Liver (tissue), 8 donors: ENCODE measurements at regions not wholly inside any gene's neighbourhood (a gene's known extent, or its start where the extent isn't known, plus 50 kb on each side); places are given as distances from the start of the nearest gene placed in this dataset.

ENCODE experiments used
- DNase-seq: peaks from one replicate; pipeline ENCODE4 v3.0.0-alpha.2; 2017; ENCODE audit warnings: low spot score
- H3K27ac ChIP-seq, 2 donors: one replicate each; pipeline ENCODE4 v1.7.0; 2013; ENCODE audit warnings: inconsistent platforms in 2 of 2, low read length in 2 of 2, control low read depth in 1 of 2, low read depth in 1 of 2, mild to moderate bottlenecking in 1 of 2
- H3K27me3 ChIP-seq, 4 donors: one replicate each; pipeline versions ENCODE4 v1.6.1 to v1.7.0; 2013; ENCODE audit warnings: low read length in 3 of 4, inconsistent platforms in 1 of 4, mild to moderate bottlenecking in 1 of 4, moderate library complexity in 1 of 4; ENCODE audit not compliant: control insufficient read depth in 4 of 4, insufficient read depth in 4 of 4
- H3K36me3 ChIP-seq, 4 donors: one replicate each; pipeline versions ENCODE4 v1.6.1 to v1.7.0; 2013; ENCODE audit warnings: low read length in 3 of 4, mild to moderate bottlenecking in 3 of 4, low read depth in 1 of 4, moderate library complexity in 1 of 4; ENCODE audit not compliant: control insufficient read depth in 4 of 4, insufficient read depth in 3 of 4
- H3K4me1 ChIP-seq, 4 donors: one replicate each; pipeline versions ENCODE4 v1.6.1 to v1.7.0; 2013; ENCODE audit warnings: low read length in 3 of 4, mild to moderate bottlenecking in 3 of 4, moderate library complexity in 1 of 4; ENCODE audit not compliant: control insufficient read depth in 4 of 4, insufficient read depth in 4 of 4
- H3K4me3 ChIP-seq, 3 donors: one replicate each; pipeline versions ENCODE4 v1.6.1 to v1.7.0; 2013; ENCODE audit warnings: low read length in 3 of 3, control low read depth in 1 of 3, low read depth in 1 of 3, mild to moderate bottlenecking in 1 of 3
- H3K9ac ChIP-seq, 2 donors: one replicate each; pipeline ENCODE4 v1.7.0; 2013; ENCODE audit warnings: low read length in 2 of 2, mild to moderate bottlenecking in 2 of 2, moderate library complexity in 2 of 2, control low read depth in 1 of 2, low read depth in 1 of 2
- H3K9me3 ChIP-seq, 4 donors: one replicate each; pipeline versions ENCODE4 v1.6.1 to v1.7.0; 2013; ENCODE audit warnings: low read length in 3 of 4; ENCODE audit not compliant: control insufficient read depth in 4 of 4
- ATF3 ChIP-seq: IDR thresholded peaks from 2 replicates; pipeline ENCODE4 v1.6.1; 2016; ENCODE audit warnings: antibody characterized with exemption
- FOXA1 ChIP-seq: IDR thresholded peaks from 2 replicates; pipeline ENCODE4 v1.6.1; 2016; ENCODE audit warnings: antibody characterized with exemption
- FOXA2 ChIP-seq: IDR thresholded peaks from 2 replicates; pipeline ENCODE4 v1.6.1; 2016; ENCODE audit warnings: antibody characterized with exemption
- GABPA ChIP-seq, 2 donors: IDR thresholded peaks in 1 of 2; conservative IDR thresholded peaks in 1 of 2; 2 replicates each; pipeline ENCODE4 v1.6.1; 2016; ENCODE audit warnings: antibody characterized with exemption in 2 of 2, mild to moderate bottlenecking in 1 of 2, moderate library complexity in 1 of 2
- HNF4A ChIP-seq, 2 donors: conservative IDR thresholded peaks; 2 replicates each; pipeline ENCODE4 v1.6.1; 2016; ENCODE audit warnings: antibody characterized with exemption in 2 of 2, mild to moderate bottlenecking in 2 of 2
- JUND ChIP-seq, 2 donors: IDR thresholded peaks; 2 replicates each; pipeline ENCODE4 v1.6.1; 2016; ENCODE audit warnings: antibody characterized with exemption in 2 of 2
- NR2F2 ChIP-seq: IDR thresholded peaks from 2 replicates; pipeline ENCODE4 v1.6.1; 2016; ENCODE audit warnings: antibody characterized with exemption
- RAD21 ChIP-seq, 2 donors: IDR thresholded peaks; 2 replicates each; pipeline ENCODE4 v1.6.1; 2016; ENCODE audit warnings: antibody characterized with exemption in 2 of 2, mild to moderate bottlenecking in 2 of 2
- REST ChIP-seq: IDR thresholded peaks from 2 replicates; pipeline ENCODE4 v1.6.1; 2016; ENCODE audit warnings: antibody characterized with exemption, mild to moderate bottlenecking
- RXRA ChIP-seq, 2 donors: IDR thresholded peaks; 2 replicates each; pipeline ENCODE4 v1.6.1; 2017 to 2018; ENCODE audit warnings: antibody characterized with exemption in 2 of 2, mild to moderate bottlenecking in 1 of 2
- SP1 ChIP-seq: IDR thresholded peaks from 2 replicates; pipeline ENCODE4 v1.6.1; 2018; ENCODE audit warnings: antibody characterized with exemption, mild to moderate bottlenecking
- TAF1 ChIP-seq: conservative IDR thresholded peaks from 2 replicates; pipeline ENCODE4 v1.6.1; 2016; ENCODE audit warnings: antibody characterized with exemption, mild to moderate bottlenecking
- YY1 ChIP-seq: IDR thresholded peaks from 2 replicates; pipeline ENCODE4 v1.6.1; 2016; ENCODE audit warnings: antibody characterized with exemption, mild to moderate bottlenecking
- WGBS: extraction: QIAGEN DNeasy Blood & Tissue Kit; methylation state at CpG from one replicate; pipeline ENCODE4 v1.1.7; 2013; 5-methylcytosine and 5-hydroxymethylcytosine counted together
- TF ChIP-seq, protein P1 (sequence below): IDR thresholded peaks from 2 replicates; pipeline ENCODE4 v1.6.1; 2016; ENCODE audit warnings: antibody characterized with exemption
- TF ChIP-seq, protein P2 (sequence below): fragments of 150-350 bp; IDR thresholded peaks from 2 replicates; pipeline ENCODE4 v1.5.1; 2017; ENCODE audit warnings: improper control_type of control experiment, low read depth, low read length; ENCODE audit not compliant: missing input control
- donor health status: healthy.
- donor health status: healthy.
- donor health status: healthy.
- donor health status: healthy.
- donor health status: healthy.

DNA sequence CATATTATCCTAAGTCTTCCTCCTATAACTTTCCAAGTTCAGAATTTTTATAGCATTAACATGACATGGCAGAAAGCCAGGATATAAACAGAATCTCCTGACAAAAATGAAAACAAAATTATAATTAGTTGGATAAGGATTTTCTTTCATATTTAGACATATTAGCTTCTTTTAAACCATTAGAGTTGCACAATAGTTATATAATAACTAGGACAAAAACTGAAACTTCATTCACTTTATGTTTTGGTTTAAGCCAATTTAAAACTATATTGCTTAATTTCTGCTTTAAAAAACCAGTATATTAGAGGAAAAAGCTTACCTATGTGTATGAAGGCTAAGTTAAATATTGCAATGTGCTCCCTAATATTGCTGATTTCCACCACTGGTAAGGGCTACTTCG lies 254.8 kb downstream of the GPD2 start:
- WGBS: 70% methylated on average over 1 of the region's 1 CpG
- Histone ChIP-seq H3K9ac (no peak overlapping the region), H3K4me3 (no peak overlapping the region), H3K4me1 (no peaks in the 10 kb centered on the region), H3K36me3 (no peaks in the 10 kb centered on the region), H3K9me3 (no peaks in the 10 kb centered on the region), H3K27ac (no peak overlapping the region), H3K27me3 (no peaks in the 10 kb centered on the region)
- TF ChIP-seq SP1 (no peak), JUND (IDR thresholded peaks at IDR 0.05) (no peak), RAD21 (IDR thresholded peaks at IDR 0.05) (no peak), HNF4A (conservative IDR thresholded peaks at IDR 0.05) (no peak), GABPA (IDR thresholded peaks at IDR 0.05 in 1 of 2, conservative IDR thresholded peaks at IDR 0.05 in 1 of 2) (no peak), RXRA (IDR thresholded peaks at IDR 0.05) (no peak), YY1 (no peak), ATF3 (no peak), FOXA1 (no peak), NR2F2 (no peak), REST (no peak), TAF1 (no peak), FOXA2 (no peak)
- TF ChIP-seq, protein P1, sequence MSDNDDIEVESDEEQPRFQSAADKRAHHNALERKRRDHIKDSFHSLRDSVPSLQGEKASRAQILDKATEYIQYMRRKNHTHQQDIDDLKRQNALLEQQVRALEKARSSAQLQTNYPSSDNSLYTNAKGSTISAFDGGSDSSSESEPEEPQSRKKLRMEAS: no peak
- TF ChIP-seq, protein P2, sequence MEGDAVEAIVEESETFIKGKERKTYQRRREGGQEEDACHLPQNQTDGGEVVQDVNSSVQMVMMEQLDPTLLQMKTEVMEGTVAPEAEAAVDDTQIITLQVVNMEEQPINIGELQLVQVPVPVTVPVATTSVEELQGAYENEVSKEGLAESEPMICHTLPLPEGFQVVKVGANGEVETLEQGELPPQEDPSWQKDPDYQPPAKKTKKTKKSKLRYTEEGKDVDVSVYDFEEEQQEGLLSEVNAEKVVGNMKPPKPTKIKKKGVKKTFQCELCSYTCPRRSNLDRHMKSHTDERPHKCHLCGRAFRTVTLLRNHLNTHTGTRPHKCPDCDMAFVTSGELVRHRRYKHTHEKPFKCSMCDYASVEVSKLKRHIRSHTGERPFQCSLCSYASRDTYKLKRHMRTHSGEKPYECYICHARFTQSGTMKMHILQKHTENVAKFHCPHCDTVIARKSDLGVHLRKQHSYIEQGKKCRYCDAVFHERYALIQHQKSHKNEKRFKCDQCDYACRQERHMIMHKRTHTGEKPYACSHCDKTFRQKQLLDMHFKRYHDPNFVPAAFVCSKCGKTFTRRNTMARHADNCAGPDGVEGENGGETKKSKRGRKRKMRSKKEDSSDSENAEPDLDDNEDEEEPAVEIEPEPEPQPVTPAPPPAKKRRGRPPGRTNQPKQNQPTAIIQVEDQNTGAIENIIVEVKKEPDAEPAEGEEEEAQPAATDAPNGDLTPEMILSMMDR: no peak
- no peak for DNase-seq

DNA sequence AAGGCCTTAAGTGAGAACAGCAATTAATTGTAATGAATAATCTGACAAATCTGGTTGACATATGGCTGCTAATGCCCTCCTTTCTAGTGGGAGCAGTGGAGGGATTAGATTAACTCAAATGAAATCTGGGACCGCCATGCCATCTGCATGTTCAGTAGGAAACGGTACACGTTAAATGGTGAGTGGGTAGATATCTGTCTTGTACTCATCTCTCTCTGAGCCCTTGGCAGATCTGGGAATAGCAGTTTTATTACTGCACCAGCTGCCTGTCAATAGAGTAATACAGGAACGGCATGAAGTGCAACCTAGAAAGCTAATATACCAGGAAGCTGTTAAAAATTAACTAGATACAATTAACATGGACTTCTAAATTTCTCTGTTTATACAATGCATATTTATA lies 258.8 kb downstream of the GPD2 start:
- Histone ChIP-seq H3K4me3 (no peak overlapping the region), H3K36me3 (no peaks in the 10 kb centered on the region), H3K9me3 (no peaks in the 10 kb centered on the region), H3K9ac (no peak overlapping the region), H3K4me1 (no peaks in the 10 kb centered on the region), H3K27me3 (no peaks in the 10 kb centered on the region), H3K27ac (no peak overlapping the region)
- 88% methylated on average over 4 of the region's 4 CpGs for WGBS
- TF ChIP-seq NR2F2 (no peak), SP1 (no peak)
- DNase-seq: no peak

GRCh38 chr2:156695595-156695994 lies 259.4 kb downstream of the GPD2 start:
- H3K27me3 ChIP-seq: no peaks in the 10 kb centered on the region
- no peak overlapping the region for H3K9ac ChIP-seq
- no peaks in the 10 kb centered on the region for H3K9me3 ChIP-seq
- no peak overlapping the region for H3K4me3 ChIP-seq
- DNase-seq: no peak
- TF ChIP-seq HNF4A (conservative IDR thresholded peaks at IDR 0.05): no peak
- TF ChIP-seq NR2F2: no peak
- no peak for TF ChIP-seq RAD21 (IDR thresholded peaks at IDR 0.05)
- TF ChIP-seq RXRA (IDR thresholded peaks at IDR 0.05): no peak
- no peak for TF ChIP-seq TAF1
- H3K27ac ChIP-seq: no peak overlapping the region
- WGBS: 81% methylated on average over 2 of the region's 2 CpGs
- H3K4me1 ChIP-seq: no peaks in the 10 kb centered on the region
- H3K36me3 ChIP-seq: no peaks in the 10 kb centered on the region
